ENCODE measurements at regions not wholly inside any gene's neighbourhood (a gene's known extent, or its start where the extent isn't known, plus 50 kb on each side); places are given as distances from the start of the nearest gene placed in this dataset.

DNA sequence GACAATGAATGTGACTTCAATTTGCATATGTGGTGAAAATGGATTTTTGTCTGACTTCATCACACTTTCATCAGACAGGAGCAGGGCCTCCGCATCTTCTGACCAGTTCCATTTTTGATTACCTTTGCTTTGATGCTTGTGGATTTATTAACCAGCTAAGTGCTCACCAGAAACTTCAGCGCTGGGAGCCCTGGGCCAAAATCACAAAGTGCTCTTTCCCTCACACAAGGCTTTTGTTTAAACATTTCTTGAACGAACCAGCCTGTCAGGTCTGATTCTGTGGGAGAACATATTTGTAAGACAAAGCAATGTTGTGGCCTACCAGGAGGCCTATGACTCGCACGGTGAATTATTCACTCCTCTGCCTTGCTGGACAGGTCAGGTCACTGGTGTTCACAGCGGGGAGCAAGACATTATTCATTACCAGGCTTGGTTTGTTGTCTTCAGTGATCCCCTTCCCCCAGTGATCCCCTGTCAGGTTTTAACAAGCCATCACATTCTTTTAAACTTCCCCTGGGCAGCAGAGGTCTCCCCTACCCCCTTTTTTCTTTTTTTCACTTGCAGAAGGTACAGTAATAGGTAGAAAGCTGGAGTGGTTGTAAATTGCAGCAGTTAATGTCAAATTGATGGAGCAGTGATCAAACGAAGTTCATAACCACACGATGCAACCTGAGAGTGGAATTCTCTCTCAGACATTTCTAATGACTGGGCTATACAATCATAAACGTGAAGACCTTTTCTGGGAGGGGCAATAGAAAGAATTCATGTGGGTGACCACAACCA is 167.5 kb upstream of the PRICKLE1 start:
- no peak for TF ChIP-seq CTCF (IDR thresholded peaks at IDR 0.05; ENCODE audit: low read depth, low read length)
- TF ChIP-seq POLR2A (IDR thresholded peaks at IDR 0.05; ENCODE audit: extremely low read depth, insufficient read length), result no peak
